Gastroesophageal sphincter (tissue), 3 donors: ENCODE measurements at regions not wholly inside any gene's neighbourhood (a gene's known extent, or its start where the extent isn't known, plus 50 kb on each side); places are given as distances from the start of the nearest gene placed in this dataset.

Experiments
- EP300 ChIP-seq: sonication (generic); formaldehyde crosslinking; IDR thresholded peaks from one replicate; pipeline ENCODE4 v1.6.1; 2017; ENCODE audit warnings: antibody characterized with exemption, mild to moderate bottlenecking
- POLR2A ChIP-seq, 2 donors: fragments of 450-650 bp; IDR thresholded peaks; one replicate each; pipeline ENCODE4 v1.6.1; 2017; ENCODE audit warnings: antibody characterized with exemption in 2 of 2, mild to moderate bottlenecking in 2 of 2, moderate library complexity in 1 of 2
- POLR2AphosphoS5 ChIP-seq: sonication (generic); formaldehyde crosslinking; IDR thresholded peaks from one replicate; pipeline ENCODE4 v1.6.1; 2017; ENCODE audit warnings: antibody characterized with exemption
- TF ChIP-seq, protein P1 (sequence below), 4 experiments: fragments of 200-600 bp in 2 of 4; fragments of 450-650 bp in 2 of 4; sonication (generic) in 1 of 4; IDR thresholded peaks; one replicate each; pipeline ENCODE4 v1.5.1; 2017 to 2019; ENCODE audit warnings: antibody characterized with exemption in 4 of 4, mild to moderate bottlenecking in 2 of 4, moderate library complexity in 2 of 4

DNA sequence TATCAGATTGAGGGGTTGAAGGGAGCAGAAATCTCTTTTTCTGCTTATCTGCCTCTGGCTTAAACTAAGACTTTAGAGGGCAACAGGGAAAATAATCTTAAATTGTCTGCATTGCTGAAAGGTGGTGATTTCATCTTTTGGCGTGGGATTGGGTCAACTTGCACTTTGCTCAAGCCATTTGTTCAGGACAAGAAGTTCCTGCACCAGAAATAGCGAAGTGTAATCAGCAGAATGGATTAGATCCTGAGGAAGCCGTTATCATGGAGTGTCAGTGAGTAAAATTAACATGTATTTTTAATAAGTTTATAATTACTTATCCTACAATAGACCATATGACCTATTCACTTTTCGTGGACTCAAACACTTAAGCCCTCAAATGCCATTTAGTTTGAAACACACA is 249.3 kb downstream of the CD83 start:
- TF ChIP-seq, protein P1, sequence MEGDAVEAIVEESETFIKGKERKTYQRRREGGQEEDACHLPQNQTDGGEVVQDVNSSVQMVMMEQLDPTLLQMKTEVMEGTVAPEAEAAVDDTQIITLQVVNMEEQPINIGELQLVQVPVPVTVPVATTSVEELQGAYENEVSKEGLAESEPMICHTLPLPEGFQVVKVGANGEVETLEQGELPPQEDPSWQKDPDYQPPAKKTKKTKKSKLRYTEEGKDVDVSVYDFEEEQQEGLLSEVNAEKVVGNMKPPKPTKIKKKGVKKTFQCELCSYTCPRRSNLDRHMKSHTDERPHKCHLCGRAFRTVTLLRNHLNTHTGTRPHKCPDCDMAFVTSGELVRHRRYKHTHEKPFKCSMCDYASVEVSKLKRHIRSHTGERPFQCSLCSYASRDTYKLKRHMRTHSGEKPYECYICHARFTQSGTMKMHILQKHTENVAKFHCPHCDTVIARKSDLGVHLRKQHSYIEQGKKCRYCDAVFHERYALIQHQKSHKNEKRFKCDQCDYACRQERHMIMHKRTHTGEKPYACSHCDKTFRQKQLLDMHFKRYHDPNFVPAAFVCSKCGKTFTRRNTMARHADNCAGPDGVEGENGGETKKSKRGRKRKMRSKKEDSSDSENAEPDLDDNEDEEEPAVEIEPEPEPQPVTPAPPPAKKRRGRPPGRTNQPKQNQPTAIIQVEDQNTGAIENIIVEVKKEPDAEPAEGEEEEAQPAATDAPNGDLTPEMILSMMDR (IDR thresholded peaks at IDR 0.05), result no peak
- TF ChIP-seq EP300 (no peak), POLR2A (IDR thresholded peaks at IDR 0.05) (no peak), POLR2AphosphoS5 (no peak)
